ENCODE measurements at regions not wholly inside any gene's neighbourhood (a gene's known extent, or its start where the extent isn't known, plus 50 kb on each side); places are given as distances from the start of the nearest gene placed in this dataset.

GRCh38 chr12:84706374-84706773 lies 206.2 kb downstream of the SLC6A15 start:
- no peak overlapping the region for H3K4me3 ChIP-seq (replicated peaks; ENCODE audit: low read depth, low read length)
- TF ChIP-seq, protein P1, sequence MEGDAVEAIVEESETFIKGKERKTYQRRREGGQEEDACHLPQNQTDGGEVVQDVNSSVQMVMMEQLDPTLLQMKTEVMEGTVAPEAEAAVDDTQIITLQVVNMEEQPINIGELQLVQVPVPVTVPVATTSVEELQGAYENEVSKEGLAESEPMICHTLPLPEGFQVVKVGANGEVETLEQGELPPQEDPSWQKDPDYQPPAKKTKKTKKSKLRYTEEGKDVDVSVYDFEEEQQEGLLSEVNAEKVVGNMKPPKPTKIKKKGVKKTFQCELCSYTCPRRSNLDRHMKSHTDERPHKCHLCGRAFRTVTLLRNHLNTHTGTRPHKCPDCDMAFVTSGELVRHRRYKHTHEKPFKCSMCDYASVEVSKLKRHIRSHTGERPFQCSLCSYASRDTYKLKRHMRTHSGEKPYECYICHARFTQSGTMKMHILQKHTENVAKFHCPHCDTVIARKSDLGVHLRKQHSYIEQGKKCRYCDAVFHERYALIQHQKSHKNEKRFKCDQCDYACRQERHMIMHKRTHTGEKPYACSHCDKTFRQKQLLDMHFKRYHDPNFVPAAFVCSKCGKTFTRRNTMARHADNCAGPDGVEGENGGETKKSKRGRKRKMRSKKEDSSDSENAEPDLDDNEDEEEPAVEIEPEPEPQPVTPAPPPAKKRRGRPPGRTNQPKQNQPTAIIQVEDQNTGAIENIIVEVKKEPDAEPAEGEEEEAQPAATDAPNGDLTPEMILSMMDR (IDR thresholded peaks at IDR 0.05; ENCODE audit: low read depth, low read length, missing control alignments), result no peak
- no peak for DNase-seq (ENCODE audit: extremely low read depth, low read depth)

- no peak for DNase-seq (ENCODE audit: extremely low read depth, low read depth)
- TF ChIP-seq, protein P1 (IDR thresholded peaks at IDR 0.05; ENCODE audit: low read depth, low read length, missing control alignments), result no peak
- no peak overlapping the region for H3K4me3 ChIP-seq (replicated peaks; ENCODE audit: low read depth, low read length)
Observed at GRCh38 chr12:84704856-84705255, 207.7 kb downstream of the SLC6A15 start.

GRCh38 chr12:84702001-84702400 lies 210.6 kb downstream of the SLC6A15 start:
- no peak overlapping the region for H3K4me3 ChIP-seq (replicated peaks; ENCODE audit: low read depth, low read length)
- TF ChIP-seq, protein P1 (IDR thresholded peaks at IDR 0.05; ENCODE audit: low read depth, low read length, missing control alignments), result no peak
- no peak for DNase-seq (ENCODE audit: extremely low read depth, low read depth)

- H3K4me3 ChIP-seq (replicated peaks; ENCODE audit: low read depth, low read length), result no peak overlapping the region
- TF ChIP-seq, protein P1 (IDR thresholded peaks at IDR 0.05; ENCODE audit: low read depth, low read length, missing control alignments), result no peak
- DNase-seq (ENCODE audit: extremely low read depth, low read depth), result peak; percentile 52
Observed at GRCh38 chr12:84701041-84701440, 211.6 kb downstream of the SLC6A15 start.

GRCh38 chr12:84698576-84699333 lies 213.8 kb downstream of the SLC6A15 start:
- H3K4me3 ChIP-seq (replicated peaks; ENCODE audit: low read depth, low read length), result no peak overlapping the region
- TF ChIP-seq, protein P1 (IDR thresholded peaks at IDR 0.05; ENCODE audit: low read depth, low read length, missing control alignments), result no peak
- DNase-seq (ENCODE audit: extremely low read depth, low read depth), result no peak

GRCh38 chr12:84696908-84697540 lies 215.6 kb downstream of the SLC6A15 start:
- H3K4me3 ChIP-seq (replicated peaks; ENCODE audit: low read depth, low read length), result no peak overlapping the region
- TF ChIP-seq, protein P1 (IDR thresholded peaks at IDR 0.05; ENCODE audit: low read depth, low read length, missing control alignments), result no peak
- DNase-seq (ENCODE audit: extremely low read depth, low read depth), result peak; percentile 57
